OCI-LY7 (cell line): ENCODE measurements at regions not wholly inside any gene's neighbourhood (a gene's known extent, or its start where the extent isn't known, plus 50 kb on each side); places are given as distances from the start of the nearest gene placed in this dataset.

Experiments used
- BruUV-seq: library from RNA; stranded (reverse); fragments of 400-500 nt; replicated peaks from 2 replicates; lab custom pipeline; 2021; lab: Mats Ljungman, UMichigan
- CTCF ChIA-PET: fragments of 300-600 bp; sonication (Branson Sonifier 250); formaldehyde crosslinking; loops from one replicate; lab custom pipeline; 2022; ENCODE audit warnings: antibody characterized with exemption; ENCODE audit not compliant: unreplicated experiment; lab: Charles Lee
- POLR2A ChIA-PET: fragments of 300-600 bp; sonication (Branson Sonifier 250); formaldehyde crosslinking; loops from one replicate; lab custom pipeline; 2022; ENCODE audit warnings: antibody characterized with exemption; lab: Charles Lee
- DNase-seq: peaks from one replicate; pipeline ENCODE4 v3.0.0-alpha.2; 2015; ENCODE audit warnings: low spot score
- H2AFZ ChIP-seq: fragments of 200-600 bp; sonication (generic), shearing (Covaris generic); 2 replicates; pipeline ENCODE4 v1.6.1; 2014; ENCODE audit warnings: mild to moderate bottlenecking, antibody characterized with exemption, low read length, moderate library complexity
- H3K27ac ChIP-seq: fragments of 200-600 bp; sonication (generic); 2 replicates; pipeline ENCODE4 v1.5.1; 2014; ENCODE audit warnings: mixed run types, low read depth, mild to moderate bottlenecking, moderate library complexity, low read length, inconsistent platforms; ENCODE audit not compliant: poor library complexity, severe bottlenecking
- H3K36me3 ChIP-seq: fragments of 200-600 bp; sonication (generic); 2 replicates; pipeline ENCODE4 v1.6.1; 2014; ENCODE audit warnings: mild to moderate bottlenecking, antibody characterized with exemption, low read length, moderate library complexity, mixed read lengths; ENCODE audit not compliant: insufficient read depth
- H3K4me1 ChIP-seq: fragments of 200-600 bp; sonication (generic); 2 replicates; pipeline ENCODE4 v1.5.1; 2014; ENCODE audit warnings: mild to moderate bottlenecking, low read length; ENCODE audit not compliant: insufficient read depth, poor library complexity, severe bottlenecking
- H3K4me2 ChIP-seq: fragments of 200-600 bp; sonication (generic); 2 replicates; pipeline ENCODE4 v1.6.1; 2014; ENCODE audit warnings: mild to moderate bottlenecking, low read length
- H3K4me3 ChIP-seq: fragments of 200-600 bp; sonication (generic); 2 replicates; pipeline ENCODE4 v1.5.1; 2014; ENCODE audit warnings: mild to moderate bottlenecking, low read depth, low read length; ENCODE audit not compliant: poor library complexity, severe bottlenecking
- H3K79me2 ChIP-seq: fragments of 200-600 bp; sonication (generic); 2 replicates; pipeline ENCODE4 v1.6.1; 2016; ENCODE audit warnings: low read depth, mild to moderate bottlenecking, low read length, moderate library complexity, mixed read lengths; ENCODE audit not compliant: insufficient read depth
- H3K9me2 ChIP-seq: fragments of 200-600 bp; sonication (generic); 2 replicates; pipeline ENCODE4 v1.6.1; 2016; ENCODE audit warnings: mild to moderate bottlenecking, low read length, mixed read lengths; ENCODE audit not compliant: insufficient read depth
- H3K9me3 ChIP-seq: fragments of 200-600 bp; sonication (generic); 2 replicates; pipeline ENCODE4 v1.6.1; 2014; ENCODE audit warnings: mild to moderate bottlenecking, mixed run types, low read length, mixed read lengths
- H4K20me1 ChIP-seq: fragments of 200-600 bp; sonication (generic); 2 replicates; pipeline ENCODE4 v1.6.1; 2014; ENCODE audit warnings: mild to moderate bottlenecking, antibody characterized with exemption, low read length, moderate library complexity, mixed read lengths; ENCODE audit not compliant: insufficient read depth
- CTCF ChIP-seq: fragments of 200-600 bp; sonication (generic); conservative IDR thresholded peaks from 2 replicates; pipeline ENCODE4 v1.5.1; 2014; ENCODE audit warnings: mild to moderate bottlenecking, antibody characterized with exemption, low read length, moderate library complexity, mixed read lengths
- EZH2phosphoT487 ChIP-seq: fragments of 200-600 bp; sonication (generic); IDR thresholded peaks from 2 replicates; pipeline ENCODE4 v1.6.1; 2018; ENCODE audit warnings: low read depth, borderline replicate concordance, mild to moderate bottlenecking, mixed run types, antibody characterized with exemption, low read length, moderate library complexity, mixed read lengths
- intact Hi-C: fragments of 100-400 bp; cut with micrococcal nuclease; formaldehyde crosslinking; loops from one replicate; pipeline ENCODE4 v1.10.0; 2022; ENCODE audit not compliant: unreplicated experiment

- H4K20me1 ChIP-seq: no peaks in the 10 kb centered on the region
- no peak overlapping the region for H2AFZ ChIP-seq
- no TSS peak for BruUV-seq
- no peak for TF ChIP-seq CTCF
- no peak for TF ChIP-seq EZH2phosphoT487
- no peak for DNase-seq
- no peaks in the 10 kb centered on the region; the same call in 1 of the 2 replicates for H3K36me3 ChIP-seq
- H3K4me2 ChIP-seq: no peak overlapping the region
- no peaks in the 10 kb centered on the region for H3K9me2 ChIP-seq
- no peaks in the 10 kb centered on the region for H3K79me2 ChIP-seq
- H3K4me1 ChIP-seq: peaks cover 8% of the 10 kb centered on the region
- no peak overlapping the region for H3K4me3 ChIP-seq
- intact Hi-C loops: no loop called here
- ChIA-PET POLR2A (interaction anchor here (0.6 to 0.8 kb wide), 2 partner anchors 21 to 1904 kb away, joined by 4 read pairs; no protein-coding TSS in a partner anchor), CTCF (no interaction called here)
- peaks cover 18% of the 10 kb centered on the region; the same call in 1 of the 2 replicates for H3K9me3 ChIP-seq
- H3K27ac ChIP-seq: no peak overlapping the region
Observed at GRCh38 chr21:33991133-33991532, 75.5 kb upstream of the ATP5PO start.

- no TSS peak for BruUV-seq
Observed at GRCh38 chr21:33989440-33989839, 73.8 kb upstream of the ATP5PO start.

More at GRCh38 chr21:33989440-33989839, 73.8 kb upstream of the ATP5PO start:
- CTCF ChIA-PET: no interaction called here
- no peaks in the 10 kb centered on the region for H3K9me2 ChIP-seq
- H3K27ac ChIP-seq: no peak overlapping the region
- no peak for DNase-seq
- intact Hi-C loops: no loop called here
- no peaks in the 10 kb centered on the region for H4K20me1 ChIP-seq
- H3K9me3 ChIP-seq: 0 out of 2 replicates have a peak, but pooled peaks cover 12% of the 10 kb centered on the region
- no peak overlapping the region for H3K4me2 ChIP-seq
- TF ChIP-seq EZH2phosphoT487: no peak
- TF ChIP-seq CTCF: no peak
- no peak overlapping the region for H2AFZ ChIP-seq
- H3K36me3 ChIP-seq: no peaks in the 10 kb centered on the region; the same call in 1 of the 2 replicates
- POLR2A ChIA-PET: interaction anchor here (0.6 to 1.4 kb wide), 6 partner anchors 11 to 790 kb away, joined by 3 to 7 read pairs (median 4); no protein-coding TSS in a partner anchor
- H3K4me1 ChIP-seq: peaks cover 8% of the 10 kb centered on the region
- H3K79me2 ChIP-seq: no peaks in the 10 kb centered on the region
- H3K4me3 ChIP-seq: no peak overlapping the region
